ENCODE measurements at regions not wholly inside any gene's neighbourhood (a gene's known extent, or its start where the extent isn't known, plus 50 kb on each side); places are given as distances from the start of the nearest gene placed in this dataset.

DNA sequence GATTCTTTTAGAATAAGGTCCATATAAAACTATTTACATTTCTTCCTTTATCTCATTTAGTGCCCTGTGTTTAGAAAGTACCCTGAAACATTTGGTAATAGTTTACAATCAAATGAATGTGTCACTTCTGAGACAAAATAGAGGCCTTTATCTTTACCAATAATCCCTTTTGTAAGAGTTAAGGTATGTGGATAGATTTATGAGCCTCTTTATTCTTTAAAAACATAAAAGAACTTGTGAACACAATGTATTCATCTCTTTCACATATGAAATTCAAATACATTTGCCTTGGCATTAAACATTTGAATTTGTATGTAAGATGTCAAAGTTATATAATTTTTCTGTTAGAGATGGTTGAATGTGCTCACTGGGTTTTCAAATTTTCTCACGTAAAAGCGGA lies 180.5 kb upstream of the CWC22 start:
- no peak for DNase-seq
- 68 to 75% (median 70%) methylated on average over 2 of the region's 2 CpGs for WGBS, 3 donors
- TF ChIP-seq POLR2A (IDR thresholded peaks at IDR 0.05) (no peak), EP300 (IDR thresholded peaks at IDR 0.05) (no peak)
- TF ChIP-seq, protein P1, sequence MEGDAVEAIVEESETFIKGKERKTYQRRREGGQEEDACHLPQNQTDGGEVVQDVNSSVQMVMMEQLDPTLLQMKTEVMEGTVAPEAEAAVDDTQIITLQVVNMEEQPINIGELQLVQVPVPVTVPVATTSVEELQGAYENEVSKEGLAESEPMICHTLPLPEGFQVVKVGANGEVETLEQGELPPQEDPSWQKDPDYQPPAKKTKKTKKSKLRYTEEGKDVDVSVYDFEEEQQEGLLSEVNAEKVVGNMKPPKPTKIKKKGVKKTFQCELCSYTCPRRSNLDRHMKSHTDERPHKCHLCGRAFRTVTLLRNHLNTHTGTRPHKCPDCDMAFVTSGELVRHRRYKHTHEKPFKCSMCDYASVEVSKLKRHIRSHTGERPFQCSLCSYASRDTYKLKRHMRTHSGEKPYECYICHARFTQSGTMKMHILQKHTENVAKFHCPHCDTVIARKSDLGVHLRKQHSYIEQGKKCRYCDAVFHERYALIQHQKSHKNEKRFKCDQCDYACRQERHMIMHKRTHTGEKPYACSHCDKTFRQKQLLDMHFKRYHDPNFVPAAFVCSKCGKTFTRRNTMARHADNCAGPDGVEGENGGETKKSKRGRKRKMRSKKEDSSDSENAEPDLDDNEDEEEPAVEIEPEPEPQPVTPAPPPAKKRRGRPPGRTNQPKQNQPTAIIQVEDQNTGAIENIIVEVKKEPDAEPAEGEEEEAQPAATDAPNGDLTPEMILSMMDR (IDR thresholded peaks at IDR 0.05): no peak
- Histone ChIP-seq H3K4me3 (no peak overlapping the region), H3K4me1 (ENCODE audit: insufficient read depth) (no peaks in the 10 kb centered on the region), H3K9me3 (no peaks in the 10 kb centered on the region), H3K27ac (no peak overlapping the region), H3K36me3 (no peaks in the 10 kb centered on the region), H3K27me3 (no peaks in the 10 kb centered on the region)
- intact Hi-C loops (cut with DNase I): no loop called here

DNA sequence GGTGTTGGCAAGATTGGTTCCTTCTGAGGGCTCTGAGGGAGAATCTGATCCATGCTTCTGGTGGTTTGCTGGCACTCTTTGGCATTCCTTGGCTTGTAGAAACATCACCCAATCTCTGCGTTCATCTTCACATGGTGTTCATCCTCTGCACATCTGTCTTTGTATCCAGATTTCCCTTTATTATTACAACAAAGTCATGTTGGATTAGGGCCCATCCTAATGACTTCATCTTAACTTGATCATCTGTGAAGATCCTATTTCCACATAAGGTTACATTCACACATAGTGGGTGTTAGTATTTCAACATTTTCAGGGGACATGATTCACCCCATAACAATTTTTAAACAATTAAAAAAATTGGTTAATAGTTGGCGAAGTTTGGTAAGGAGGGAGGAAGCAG lies 177.4 kb upstream of the CWC22 start:
- Histone ChIP-seq H3K36me3 (no peaks in the 10 kb centered on the region), H3K27ac (no peak overlapping the region), H3K9me3 (no peaks in the 10 kb centered on the region), H3K4me1 (ENCODE audit: insufficient read depth) (no peaks in the 10 kb centered on the region), H3K27me3 (no peaks in the 10 kb centered on the region), H3K4me3 (no peak overlapping the region)
- intact Hi-C loops (cut with DNase I): no loop called here
- TF ChIP-seq, protein P1 (IDR thresholded peaks at IDR 0.05): no peak
- TF ChIP-seq POLR2A (IDR thresholded peaks at IDR 0.05): no peak
- no peak for TF ChIP-seq EP300 (IDR thresholded peaks at IDR 0.05)
- WGBS, 3 donors: 88 to 94% (median 93%) methylated on average over 2 of the region's 2 CpGs
- no peak for DNase-seq

DNA sequence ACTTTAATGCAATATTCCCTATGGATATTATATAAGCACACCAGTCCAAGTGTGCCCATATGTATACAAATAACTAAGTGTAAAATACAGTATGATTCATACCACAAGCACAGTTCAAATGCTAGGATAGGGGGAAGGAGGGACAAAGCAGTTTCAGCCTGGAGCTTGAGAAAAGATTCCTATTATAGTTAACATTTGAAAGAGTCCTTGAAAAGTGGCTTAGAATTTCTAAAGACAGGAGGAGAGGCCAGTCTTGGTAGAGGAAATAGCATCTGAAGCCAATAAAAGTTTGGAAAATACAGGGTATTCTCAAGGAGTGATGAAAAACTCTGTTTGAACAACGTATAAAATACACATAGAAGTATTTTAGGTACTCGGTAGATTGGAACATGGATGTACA lies 173.4 kb upstream of the CWC22 start:
- no peaks in the 10 kb centered on the region for H3K9me3 ChIP-seq
- H3K4me1 ChIP-seq (ENCODE audit: insufficient read depth): no peaks in the 10 kb centered on the region
- no peak overlapping the region for H3K27ac ChIP-seq
- TF ChIP-seq, protein P1 (IDR thresholded peaks at IDR 0.05): no peak
- TF ChIP-seq EP300 (IDR thresholded peaks at IDR 0.05) (no peak), POLR2A (IDR thresholded peaks at IDR 0.05) (no peak)
- H3K27me3 ChIP-seq: no peaks in the 10 kb centered on the region
- 68 to 78% (median 77%) methylated on average over 2 of the region's 2 CpGs for WGBS, 3 donors
- DNase-seq: no peak
- no peak overlapping the region for H3K4me3 ChIP-seq
- H3K36me3 ChIP-seq: no peaks in the 10 kb centered on the region
- intact Hi-C loops (cut with DNase I): no loop called here

DNA sequence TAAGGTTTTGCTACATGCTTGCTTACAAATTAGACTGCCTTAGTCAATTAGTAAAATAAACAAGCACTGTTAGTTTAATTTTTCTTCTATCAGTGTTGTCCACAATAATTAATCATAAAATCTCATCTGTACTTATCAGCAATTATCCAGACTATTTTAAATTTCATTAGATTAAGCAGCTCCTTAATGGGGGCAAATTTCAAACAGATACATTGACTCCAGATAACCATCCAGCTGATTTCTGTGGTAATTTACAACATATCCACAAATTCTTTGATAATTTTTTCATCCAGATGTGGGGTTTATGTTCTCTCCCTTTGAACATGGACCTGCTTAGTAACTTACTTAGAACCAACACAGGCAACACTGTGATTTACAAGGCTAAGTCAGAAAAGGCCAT lies 170.4 kb upstream of the CWC22 start:
- TF ChIP-seq EP300 (IDR thresholded peaks at IDR 0.05) (no peak), POLR2A (IDR thresholded peaks at IDR 0.05) (no peak)
- TF ChIP-seq, protein P1 (IDR thresholded peaks at IDR 0.05): no peak

DNA sequence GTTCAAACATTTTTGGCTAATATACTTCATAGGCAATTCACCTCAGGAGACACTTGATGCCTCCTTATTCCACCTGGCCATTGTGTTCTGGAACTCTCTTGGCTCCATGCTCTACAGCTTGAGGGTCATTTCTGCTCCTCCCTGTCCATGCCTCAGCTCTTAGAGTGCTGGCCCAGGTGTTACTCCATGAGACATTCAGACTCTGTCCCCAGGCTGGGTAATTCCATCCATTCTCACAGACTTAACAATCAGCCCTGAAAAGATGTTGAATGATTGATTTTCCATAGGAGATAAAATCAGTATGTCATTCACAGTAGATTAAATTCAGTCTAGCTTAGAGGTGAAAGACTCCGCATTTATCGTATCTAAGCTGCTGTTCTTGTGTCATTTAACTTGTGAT lies 168.6 kb upstream of the CWC22 start:
- H3K4me3 ChIP-seq: no peak overlapping the region
- TF ChIP-seq POLR2A (IDR thresholded peaks at IDR 0.05): no peak
- no peak for TF ChIP-seq EP300 (IDR thresholded peaks at IDR 0.05)
- TF ChIP-seq, protein P1 (IDR thresholded peaks at IDR 0.05): no peak
- no peaks in the 10 kb centered on the region for H3K9me3 ChIP-seq
- no peak for DNase-seq
- intact Hi-C loops (cut with DNase I): no loop called here
- no peaks in the 10 kb centered on the region for H3K36me3 ChIP-seq
- H3K27ac ChIP-seq: no peak overlapping the region
- 88 to 95% (median 90%) methylated on average over 2 of the region's 2 CpGs for WGBS, 3 donors
- H3K4me1 ChIP-seq (ENCODE audit: insufficient read depth): no peaks in the 10 kb centered on the region
- no peaks in the 10 kb centered on the region for H3K27me3 ChIP-seq

More for the DNA sequence above, 170.4 kb upstream of the CWC22 start:
- H3K36me3 ChIP-seq: no peaks in the 10 kb centered on the region
- H3K4me3 ChIP-seq: no peak overlapping the region
- DNase-seq: no peak
- no peaks in the 10 kb centered on the region for H3K4me1 ChIP-seq (ENCODE audit: insufficient read depth)
- intact Hi-C loops (cut with DNase I): no loop called here
- no peaks in the 10 kb centered on the region for H3K9me3 ChIP-seq
- H3K27me3 ChIP-seq: no peaks in the 10 kb centered on the region
- H3K27ac ChIP-seq: no peak overlapping the region
